ENCODE measurements at regions not wholly inside any gene's neighbourhood (a gene's known extent, or its start where the extent isn't known, plus 50 kb on each side); places are given as distances from the start of the nearest gene placed in this dataset.

- no peak for DNase-seq (ENCODE audit: low read depth, low spot score)
- H3K4me3 ChIP-seq (ENCODE audit: low read depth, low read length) = no peak overlapping the region
- POLR2A ChIA-PET = no interaction called here
- no peak for TF ChIP-seq CTCF (IDR thresholded peaks at IDR 0.05; ENCODE audit: insufficient read depth, low read length, missing control alignments)
- CTCF ChIA-PET = no interaction called here
These were observed 342.0 kb upstream of the TSHZ2 start for GRCh38 chr20:52630138-52630537.

DNA sequence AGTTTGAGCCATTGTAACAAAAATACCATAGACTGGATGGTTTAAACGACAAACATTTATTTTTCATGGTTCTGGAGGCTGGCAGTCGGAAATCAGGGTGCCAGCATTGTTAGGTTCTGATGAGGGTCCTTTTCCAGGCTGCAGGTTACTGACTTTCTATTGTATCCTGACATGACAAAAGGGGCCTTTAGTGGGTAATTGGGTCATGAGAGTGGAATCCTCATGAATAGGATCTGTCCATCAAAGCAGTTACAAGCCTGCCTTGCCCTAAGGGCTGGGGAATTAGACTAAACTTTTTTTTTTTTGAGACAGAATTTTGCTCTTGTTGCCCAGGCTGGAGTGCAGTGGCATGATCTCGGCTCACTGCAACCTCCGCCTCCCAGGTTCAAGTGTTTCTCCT is 347.9 kb upstream of the TSHZ2 start:
- no peak for DNase-seq (ENCODE audit: low read depth, low spot score)
- TF ChIP-seq CTCF (IDR thresholded peaks at IDR 0.05; ENCODE audit: insufficient read depth, low read length, missing control alignments) = no peak
- no peak overlapping the region for H3K4me3 ChIP-seq (ENCODE audit: low read depth, low read length)
- POLR2A ChIA-PET = no interaction called here
- CTCF ChIA-PET = no interaction called here

DNA sequence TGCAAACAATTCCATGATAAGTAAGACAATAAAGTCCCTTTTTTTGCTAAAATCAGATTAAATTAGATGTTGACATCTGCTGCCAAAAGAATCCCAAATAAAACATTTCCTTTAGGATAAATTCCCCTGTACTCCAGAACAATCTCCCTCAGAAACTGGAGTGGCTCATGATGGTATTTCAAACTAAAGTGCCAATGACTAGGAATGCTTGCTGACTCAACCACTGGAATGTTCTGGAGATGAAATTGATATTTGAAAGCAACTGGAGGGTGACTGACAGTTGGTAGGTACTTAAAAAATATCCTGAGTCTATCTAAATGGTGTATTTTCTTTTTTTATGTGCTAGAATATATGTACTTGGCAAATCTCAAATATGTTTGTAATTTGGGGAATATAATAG is 350.1 kb upstream of the TSHZ2 start:
- no peak overlapping the region for H3K4me3 ChIP-seq (ENCODE audit: low read depth, low read length)
- TF ChIP-seq CTCF (IDR thresholded peaks at IDR 0.05; ENCODE audit: insufficient read depth, low read length, missing control alignments) = no peak
- POLR2A ChIA-PET = no interaction called here
- CTCF ChIA-PET = no interaction called here
- DNase-seq (ENCODE audit: low read depth, low spot score) = no peak

- ChIA-PET CTCF (no interaction called here), POLR2A (no interaction called here)
- no peak overlapping the region for H3K4me3 ChIP-seq (ENCODE audit: low read depth, low read length)
- TF ChIP-seq CTCF (IDR thresholded peaks at IDR 0.05; ENCODE audit: insufficient read depth, low read length, missing control alignments) = no peak
- DNase-seq (ENCODE audit: low read depth, low spot score) = no peak
These were observed 350.8 kb upstream of the TSHZ2 start for GRCh38 chr20:52621401-52621800.

DNA sequence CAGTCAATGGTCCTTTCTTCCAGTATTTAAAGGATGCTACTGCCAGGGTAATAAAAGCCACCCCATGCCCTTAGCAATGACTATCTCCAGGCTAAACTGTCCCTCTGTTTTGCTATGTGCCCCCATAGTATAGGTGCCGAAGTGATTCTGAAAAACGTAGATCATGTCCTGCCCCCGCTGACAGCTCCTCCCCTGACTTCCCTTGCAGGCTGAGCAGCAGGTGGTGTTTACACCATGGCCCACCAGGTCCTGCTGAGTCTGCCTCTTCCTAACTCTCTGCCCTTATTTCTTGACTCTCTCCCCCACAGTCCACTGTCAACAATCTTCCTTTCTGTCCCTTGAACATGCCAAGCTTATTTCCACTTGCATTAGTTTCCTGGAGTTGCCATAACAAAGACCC is 352.5 kb upstream of the TSHZ2 start:
- CTCF ChIA-PET = no interaction called here
- no peak overlapping the region for H3K4me3 ChIP-seq (ENCODE audit: low read depth, low read length)
- no peak for TF ChIP-seq CTCF (IDR thresholded peaks at IDR 0.05; ENCODE audit: insufficient read depth, low read length, missing control alignments)
- DNase-seq (ENCODE audit: low read depth, low spot score) = no peak
- POLR2A ChIA-PET = no interaction called here

- no peak for DNase-seq (ENCODE audit: low read depth, low spot score)
- no peak overlapping the region for H3K4me3 ChIP-seq (ENCODE audit: low read depth, low read length)
- ChIA-PET CTCF (no interaction called here), POLR2A (no interaction called here)
- no peak for TF ChIP-seq CTCF (IDR thresholded peaks at IDR 0.05; ENCODE audit: insufficient read depth, low read length, missing control alignments)
These were observed 353.1 kb upstream of the TSHZ2 start for GRCh38 chr20:52619101-52619500.
